A549 (cell line): ENCODE measurements at regions not wholly inside any gene's neighbourhood (a gene's known extent, or its start where the extent isn't known, plus 50 kb on each side); places are given as distances from the start of the nearest gene placed in this dataset.

Experiments
- ATAC-seq, 2 experiments: fragments of 200-7000 bp in 1 of 2; fragments of >200 bp in 1 of 2; cut with Nextera tagmentation in 1 of 2; cut with Tn5 transposase in 1 of 2; 3 replicates each; pipeline versions ENCODE4 v1.8.0 to v1.9.1; 2018 to 2020; ENCODE audit warnings: mild to moderate bottlenecking in 1 of 2, moderate library complexity in 1 of 2
- CTCF ChIA-PET: fragments of 300-600 bp; sonication (Branson Sonifier 250); formaldehyde crosslinking; extraction: SDS; loops from one replicate; lab custom pipeline; 2021; ENCODE audit warnings: antibody characterized with exemption, inconsistent platforms; lab: Yijun Ruan, JAX
- POLR2A ChIA-PET: fragments of 350-600 bp; formaldehyde crosslinking; extraction: SDS; loops from one replicate; lab custom pipeline; 2021; ENCODE audit warnings: antibody characterized with exemption, inconsistent platforms; lab: Yijun Ruan, JAX
- DNase-seq, 2 experiments: peaks; one replicate each; pipeline versions ENCODE4 v3.0.0 to v3.0.0-alpha.2; 2011 to 2016; ENCODE audit warnings: low read depth in 1 of 2, low spot score in 1 of 2
- FAIRE-seq: peaks from 2 replicates; lab custom pipeline; 2011; peaks lifted over from hg19 to GRCh38; lab: Jason Lieb, UNC
- H3K27ac ChIP-seq, 2 experiments: fragments of >200 bp; sonication (Bioruptor Twin); formaldehyde crosslinking; 3 replicates each; pipeline ENCODE4 v1.5.1; 2016 to 2017
- H3K4me1 ChIP-seq: fragments of >200 bp; sonication (Bioruptor Twin); formaldehyde crosslinking; 3 replicates; pipeline ENCODE4 v1.6.1; 2016
- H3K4me2 ChIP-seq: fragments of >200 bp; sonication (Bioruptor Twin); formaldehyde crosslinking; 3 replicates; pipeline ENCODE4 v1.6.1; 2016
- H3K4me3 ChIP-seq: fragments of >200 bp; sonication (Bioruptor Twin); formaldehyde crosslinking; 3 replicates; pipeline ENCODE4 v1.5.1; 2016
- H3K9me3 ChIP-seq: fragments of >200 bp; sonication (Bioruptor Twin); formaldehyde crosslinking; 3 replicates; pipeline ENCODE4 v1.6.1; 2016
- CBX2 ChIP-seq: fragments of 200-600 bp; sonication (generic); IDR thresholded peaks from 2 replicates; pipeline ENCODE4 v1.6.1; 2016; ENCODE audit warnings: low read depth, mild to moderate bottlenecking, borderline replicate concordance
- CBX8 ChIP-seq: fragments of 200-600 bp; sonication (generic); IDR thresholded peaks from 2 replicates; pipeline ENCODE4 v1.6.1; 2016
- CEBPB ChIP-seq, 2 experiments: fragments of >200 bp in 1 of 2; sonication (Bioruptor Twin) in 1 of 2; formaldehyde crosslinking in 1 of 2; IDR thresholded peaks; 2 replicates each; pipeline ENCODE4 v1.6.1; 2012 to 2016
- CHD4 ChIP-seq: fragments of 200-600 bp; sonication (generic); IDR thresholded peaks from 2 replicates; pipeline ENCODE4 v1.6.1; 2016; ENCODE audit warnings: antibody characterized with exemption, mild to moderate bottlenecking, borderline replicate concordance
- EHMT2 ChIP-seq: fragments of 200-600 bp; sonication (generic); IDR thresholded peaks from 2 replicates; pipeline ENCODE4 v1.6.1; 2016; ENCODE audit warnings: antibody characterized with exemption, low read depth, mild to moderate bottlenecking, moderate library complexity
- EP300 ChIP-seq, 2 experiments: fragments of >200 bp; sonication (Bioruptor Twin); formaldehyde crosslinking; IDR thresholded peaks; 2 replicates in 1 of 2; 3 replicates in 1 of 2; pipeline ENCODE4 v1.6.1; 2016 to 2017
- ESRRA ChIP-seq: fragments of 150-350 bp; IDR thresholded peaks from 2 replicates; pipeline ENCODE4 v1.6.1; 2014; ENCODE audit warnings: mild to moderate bottlenecking, low read length, borderline replicate concordance
- HEYL ChIP-seq: fragments of 250-450 bp; sonication (Bioruptor Pico); IDR thresholded peaks from 2 replicates; pipeline ENCODE4 v1.8.0; 2021; ENCODE audit warnings: mild to moderate bottlenecking, moderate library complexity
- HOXB13 ChIP-seq: fragments of 250-450 bp; sonication (Bioruptor Pico); IDR thresholded peaks from 2 replicates; pipeline ENCODE4 v1.5.0; 2020; ENCODE audit warnings: low read depth, mild to moderate bottlenecking, moderate library complexity
- HOXB5 ChIP-seq: fragments of 250-450 bp; sonication (Bioruptor Pico); IDR thresholded peaks from 2 replicates; pipeline ENCODE4 v1.5.0; 2020; ENCODE audit warnings: mild to moderate bottlenecking, moderate library complexity
- JUN ChIP-seq, 2 experiments: fragments of >200 bp; sonication (Bioruptor Twin); formaldehyde crosslinking; IDR thresholded peaks; 2 replicates in 1 of 2; 3 replicates in 1 of 2; pipeline ENCODE4 v1.6.1; 2016 to 2017
- JUNB ChIP-seq: fragments of >200 bp; sonication (Bioruptor Twin); formaldehyde crosslinking; IDR thresholded peaks from 2 replicates; pipeline ENCODE4 v1.6.1; 2016
- KDM1A ChIP-seq: fragments of 200-600 bp; sonication (generic); IDR thresholded peaks from 2 replicates; pipeline ENCODE4 v1.6.1; 2016; ENCODE audit warnings: low read depth, mild to moderate bottlenecking
- KDM5A ChIP-seq: fragments of 200-600 bp; sonication (generic); IDR thresholded peaks from 2 replicates; pipeline ENCODE4 v1.6.1; 2016; ENCODE audit warnings: antibody characterized with exemption, mild to moderate bottlenecking
- MYC ChIP-seq: IDR thresholded peaks from 2 replicates; pipeline ENCODE4 v1.6.1; 2012; ENCODE audit warnings: mild to moderate bottlenecking, inconsistent platforms, low read length, improper control_type of control experiment, borderline replicate concordance
- NR3C1 ChIP-seq: fragments of >200 bp; sonication (Bioruptor Twin); formaldehyde crosslinking; IDR thresholded peaks from 3 replicates; pipeline ENCODE4 v1.6.1; 2017
- PHF8 ChIP-seq: fragments of 200-600 bp; sonication (generic); IDR thresholded peaks from 2 replicates; pipeline ENCODE4 v1.6.1; 2016; ENCODE audit warnings: low read depth, mild to moderate bottlenecking, antibody characterized with exemption, moderate library complexity, borderline replicate concordance
- POLR2A ChIP-seq: IDR thresholded peaks from 2 replicates; pipeline ENCODE4 v1.6.1; 2012; ENCODE audit warnings: mild to moderate bottlenecking, low read length
- POLR2AphosphoS2 ChIP-seq: conservative IDR thresholded peaks from 2 replicates; pipeline ENCODE4 v1.6.1; 2012; ENCODE audit warnings: low read length, improper control_type of control experiment, inconsistent platforms
- RAD21 ChIP-seq, 2 experiments: fragments of >200 bp in 1 of 2; sonication (Bioruptor Twin) in 1 of 2; formaldehyde crosslinking in 1 of 2; IDR thresholded peaks in 1 of 2; conservative IDR thresholded peaks in 1 of 2; 2 replicates in 1 of 2; 3 replicates in 1 of 2; pipeline ENCODE4 v1.6.1; 2012 to 2018; ENCODE audit warnings: inconsistent platforms in 1 of 2
- RARB ChIP-seq: fragments of 250-450 bp; sonication (Bioruptor Pico); IDR thresholded peaks from 2 replicates; pipeline ENCODE4 v1.8.0; 2021; ENCODE audit warnings: mild to moderate bottlenecking, moderate library complexity
- RNF2 ChIP-seq: fragments of 200-600 bp; sonication (generic); IDR thresholded peaks from 2 replicates; pipeline ENCODE4 v1.6.1; 2016; ENCODE audit warnings: low read depth, mild to moderate bottlenecking, antibody characterized with exemption, moderate library complexity, borderline replicate concordance
- SREBF2 ChIP-seq: fragments of 450-650 bp; IDR thresholded peaks from 2 replicates; pipeline ENCODE4 v1.6.1; 2014; ENCODE audit warnings: mild to moderate bottlenecking, moderate library complexity
- ZC3H11A ChIP-seq: fragments of 450-650 bp; IDR thresholded peaks from 2 replicates; pipeline ENCODE4 v1.6.1; 2014; ENCODE audit warnings: antibody characterized with exemption, mild to moderate bottlenecking
- ZFP36 ChIP-seq: fragments of 450-650 bp; IDR thresholded peaks from 2 replicates; pipeline ENCODE4 v1.6.1; 2014; ENCODE audit warnings: borderline replicate concordance; ENCODE audit not compliant: partially characterized antibody
- ZNF302 ChIP-seq: fragments of 250-450 bp; sonication (Bioruptor Pico); IDR thresholded peaks from 2 replicates; pipeline ENCODE4 v1.9.0; 2021; ENCODE audit warnings: inconsistent platforms, mild to moderate bottlenecking, moderate library complexity
- WGBS: methylation state at CpG from one replicate; pipeline ENCODE4 v1.1.6; 2017; ENCODE audit errors: missing lambda C conversion rate; 5-methylcytosine and 5-hydroxymethylcytosine counted together
- TF ChIP-seq, protein P1 (sequence below): IDR thresholded peaks from 2 replicates; pipeline ENCODE4 v1.6.1; 2012
- TF ChIP-seq, protein P2 (sequence below): fragments of >200 bp; sonication (Bioruptor Twin); formaldehyde crosslinking; IDR thresholded peaks from 3 replicates; pipeline ENCODE4 v1.6.1; 2016

DNA sequence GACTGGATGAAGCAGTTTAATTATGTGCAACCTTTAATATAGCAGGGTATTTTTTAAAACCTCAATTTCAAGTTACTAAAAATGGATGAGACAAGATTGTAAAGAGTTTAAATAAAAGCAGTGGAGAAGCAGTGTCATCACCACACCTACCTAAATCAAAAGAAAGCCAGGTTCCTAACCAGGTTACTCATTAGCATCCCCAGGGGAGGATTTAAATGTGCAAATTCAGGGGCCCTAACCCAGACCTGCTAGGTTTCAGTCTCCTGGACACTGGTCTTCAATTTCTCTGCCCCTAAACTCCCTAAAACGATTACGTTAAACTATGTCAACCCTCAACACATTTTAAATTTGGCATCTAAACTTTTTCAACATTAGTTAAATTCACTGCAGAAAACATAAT is 116.9 kb upstream of the KLF3 start:
- POLR2A ChIA-PET, result no interaction called here
- WGBS, result 87% methylated on average over 2 of the region's 2 CpGs
- H3K4me1 ChIP-seq, result no peaks in the 10 kb centered on the region
- CTCF ChIA-PET, result no interaction called here
- DNase-seq (no peak), FAIRE-seq (no peak), ATAC-seq (no peak)
- TF ChIP-seq MYC (no peak), NR3C1 (no peak), ZNF302 (CRISPR knock-in tag) (no peak), PHF8 (no peak), POLR2AphosphoS2 (no peak), ZFP36 (no peak), CHD4 (no peak), JUN (IDR thresholded peaks at IDR 0.05) (no peak), RARB (CRISPR knock-in tag) (no peak), SREBF2 (no peak), CBX2 (no peak), EP300 (IDR thresholded peaks at IDR 0.05) (no peak), CBX8 (no peak), RAD21 (conservative IDR thresholded peaks at IDR 0.05 in 1 of 2, IDR thresholded peaks at IDR 0.05 in 1 of 2) (no peak), ZC3H11A (no peak), KDM5A (no peak), CEBPB (IDR thresholded peaks at IDR 0.05) (no peak)
- TF ChIP-seq, protein P1, sequence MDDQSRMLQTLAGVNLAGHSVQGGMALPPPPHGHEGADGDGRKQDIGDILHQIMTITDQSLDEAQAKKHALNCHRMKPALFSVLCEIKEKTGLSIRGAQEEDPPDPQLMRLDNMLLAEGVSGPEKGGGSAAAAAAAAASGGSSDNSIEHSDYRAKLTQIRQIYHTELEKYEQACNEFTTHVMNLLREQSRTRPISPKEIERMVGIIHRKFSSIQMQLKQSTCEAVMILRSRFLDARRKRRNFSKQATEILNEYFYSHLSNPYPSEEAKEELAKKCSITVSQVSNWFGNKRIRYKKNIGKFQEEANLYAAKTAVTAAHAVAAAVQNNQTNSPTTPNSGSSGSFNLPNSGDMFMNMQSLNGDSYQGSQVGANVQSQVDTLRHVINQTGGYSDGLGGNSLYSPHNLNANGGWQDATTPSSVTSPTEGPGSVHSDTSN, result no peak
- H3K4me2 ChIP-seq, result no peak overlapping the region
- no peak overlapping the region for H3K4me3 ChIP-seq
- no peak overlapping the region for H3K27ac ChIP-seq
- no peaks in the 10 kb centered on the region for H3K9me3 ChIP-seq

DNA sequence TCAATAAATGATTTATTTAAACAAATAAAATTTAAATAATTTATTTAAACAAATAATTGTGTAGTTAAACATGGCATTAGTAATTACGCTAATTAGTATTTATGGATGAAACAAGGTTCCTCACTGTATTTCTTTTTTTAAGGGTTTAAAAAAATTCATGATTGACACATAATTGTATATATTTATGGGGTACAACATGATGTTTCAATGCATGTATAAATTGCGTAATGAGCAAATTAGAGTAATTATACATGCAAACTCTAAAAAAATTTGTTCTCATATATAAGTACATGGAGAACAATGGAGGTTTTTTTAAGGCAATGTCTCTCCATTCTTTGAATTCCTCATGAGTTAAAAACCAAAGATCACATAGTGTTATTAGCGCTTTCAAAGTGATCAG is 115.7 kb upstream of the KLF3 start:
- ATAC-seq (no peak), DNase-seq (no peak), FAIRE-seq (no peak)
- H3K4me2 ChIP-seq, result no peak overlapping the region
- CTCF ChIA-PET, result no interaction called here
- H3K4me3 ChIP-seq, result no peak overlapping the region
- H3K4me1 ChIP-seq, result no peaks in the 10 kb centered on the region
- POLR2A ChIA-PET, result no interaction called here
- WGBS, result 80% methylated on average over 3 of the region's 3 CpGs
- H3K9me3 ChIP-seq, result no peaks in the 10 kb centered on the region
- H3K27ac ChIP-seq, result no peak overlapping the region
- TF ChIP-seq RARB (CRISPR knock-in tag), result no peak
- TF ChIP-seq POLR2A, result no peak
- TF ChIP-seq EHMT2, result no peak
- no peak for TF ChIP-seq HEYL (CRISPR knock-in tag)
- TF ChIP-seq ZFP36, result no peak
- TF ChIP-seq JUNB, result no peak
- TF ChIP-seq HOXB13 (CRISPR knock-in tag), result no peak
- no peak for TF ChIP-seq HOXB5

DNA sequence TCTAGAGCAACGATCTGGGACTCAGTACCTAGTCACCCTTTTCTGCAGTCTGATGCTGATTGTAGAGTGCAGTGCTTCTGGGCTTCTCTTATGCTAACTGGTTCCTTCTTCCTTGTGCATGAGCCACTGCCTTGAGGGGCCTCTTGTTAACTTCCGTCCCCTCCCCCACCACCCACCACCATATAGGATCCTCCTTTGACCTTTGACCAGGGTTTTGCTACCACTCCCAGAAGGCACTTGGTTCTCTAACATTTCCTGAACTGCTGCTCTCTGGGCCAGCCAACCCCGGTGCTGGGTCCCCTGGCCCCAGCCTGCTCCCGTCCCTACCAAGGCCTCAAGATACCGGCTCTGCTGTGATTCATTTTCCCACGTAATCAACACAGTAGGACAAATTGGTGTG is 104.6 kb upstream of the KLF3 start:
- H3K27ac ChIP-seq, result no peak overlapping the region
- no peak for FAIRE-seq
- POLR2A ChIA-PET, result no interaction called here
- ATAC-seq, result no peak
- H3K9me3 ChIP-seq, result 0 out of 3 replicates have a peak, but pooled peaks cover 6% of the 10 kb centered on the region
- WGBS, result 89% methylated on average over 6 of the region's 6 CpGs
- DNase-seq, result no peak
- no peaks in the 10 kb centered on the region; the same call in 2 of the 3 replicates for H3K4me1 ChIP-seq
- CTCF ChIA-PET, result interaction anchor here (1.6 kb wide), 1 partner anchor 22 kb away, joined by 4 read pairs; no protein-coding TSS in a partner anchor
- no peak overlapping the region for H3K4me3 ChIP-seq
- H3K4me2 ChIP-seq, result no peak overlapping the region
- TF ChIP-seq, protein P1, result no peak
- TF ChIP-seq RARB (CRISPR knock-in tag) (no peak), HOXB5 (no peak), RAD21 (conservative IDR thresholded peaks at IDR 0.05 in 1 of 2, IDR thresholded peaks at IDR 0.05 in 1 of 2) (no peak), CBX2 (no peak), RNF2 (no peak), ESRRA (no peak), JUNB (no peak), KDM1A (no peak), MYC (no peak)
- TF ChIP-seq, protein P2, sequence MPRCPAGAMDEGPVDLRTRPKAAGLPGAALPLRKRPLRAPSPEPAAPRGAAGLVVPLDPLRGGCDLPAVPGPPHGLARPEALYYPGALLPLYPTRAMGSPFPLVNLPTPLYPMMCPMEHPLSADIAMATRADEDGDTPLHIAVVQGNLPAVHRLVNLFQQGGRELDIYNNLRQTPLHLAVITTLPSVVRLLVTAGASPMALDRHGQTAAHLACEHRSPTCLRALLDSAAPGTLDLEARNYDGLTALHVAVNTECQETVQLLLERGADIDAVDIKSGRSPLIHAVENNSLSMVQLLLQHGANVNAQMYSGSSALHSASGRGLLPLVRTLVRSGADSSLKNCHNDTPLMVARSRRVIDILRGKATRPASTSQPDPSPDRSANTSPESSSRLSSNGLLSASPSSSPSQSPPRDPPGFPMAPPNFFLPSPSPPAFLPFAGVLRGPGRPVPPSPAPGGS, result no peak
